GM12872 (cell line): ENCODE measurements at regions not wholly inside any gene's neighbourhood (a gene's known extent, or its start where the extent isn't known, plus 50 kb on each side); places are given as distances from the start of the nearest gene placed in this dataset.

Source experiments
- TF ChIP-seq, protein P1 (sequence below): IDR thresholded peaks from 3 replicates; pipeline ENCODE4 v1.5.1; 2011; ENCODE audit warnings: low read depth, mild to moderate bottlenecking, low read length, moderate library complexity; ENCODE audit not compliant: insufficient read depth

DNA sequence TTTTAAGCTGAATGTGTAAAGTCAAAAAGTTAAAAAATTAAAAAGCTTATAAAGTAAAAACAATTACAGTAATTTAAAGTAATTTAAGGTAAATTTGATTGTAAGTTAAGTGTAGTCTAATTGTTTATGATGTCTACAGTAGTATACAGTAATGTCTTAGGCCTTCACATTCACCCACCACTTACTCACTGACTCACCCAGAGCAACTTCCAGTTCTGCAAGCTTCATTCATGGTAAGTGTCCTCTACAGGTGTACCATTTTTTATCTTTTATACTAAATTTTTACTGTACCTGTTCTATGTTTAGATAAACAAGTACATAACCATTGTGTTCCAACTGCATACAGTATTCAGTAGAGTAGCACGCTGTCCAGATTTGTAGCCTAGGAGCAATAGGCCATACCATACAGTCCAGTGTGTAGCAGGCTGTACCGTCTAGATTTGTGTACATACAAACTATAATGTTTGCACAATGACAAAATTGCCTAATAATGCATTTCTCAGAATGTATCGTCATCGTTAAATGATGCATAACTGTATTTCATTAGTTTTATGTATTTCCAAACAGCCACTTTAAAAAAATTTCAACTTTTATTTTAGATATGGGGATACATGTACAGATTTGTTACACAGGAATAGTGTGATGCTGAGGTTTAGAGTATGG is 319.3 kb downstream of the DYSF start:
- TF ChIP-seq, protein P1, sequence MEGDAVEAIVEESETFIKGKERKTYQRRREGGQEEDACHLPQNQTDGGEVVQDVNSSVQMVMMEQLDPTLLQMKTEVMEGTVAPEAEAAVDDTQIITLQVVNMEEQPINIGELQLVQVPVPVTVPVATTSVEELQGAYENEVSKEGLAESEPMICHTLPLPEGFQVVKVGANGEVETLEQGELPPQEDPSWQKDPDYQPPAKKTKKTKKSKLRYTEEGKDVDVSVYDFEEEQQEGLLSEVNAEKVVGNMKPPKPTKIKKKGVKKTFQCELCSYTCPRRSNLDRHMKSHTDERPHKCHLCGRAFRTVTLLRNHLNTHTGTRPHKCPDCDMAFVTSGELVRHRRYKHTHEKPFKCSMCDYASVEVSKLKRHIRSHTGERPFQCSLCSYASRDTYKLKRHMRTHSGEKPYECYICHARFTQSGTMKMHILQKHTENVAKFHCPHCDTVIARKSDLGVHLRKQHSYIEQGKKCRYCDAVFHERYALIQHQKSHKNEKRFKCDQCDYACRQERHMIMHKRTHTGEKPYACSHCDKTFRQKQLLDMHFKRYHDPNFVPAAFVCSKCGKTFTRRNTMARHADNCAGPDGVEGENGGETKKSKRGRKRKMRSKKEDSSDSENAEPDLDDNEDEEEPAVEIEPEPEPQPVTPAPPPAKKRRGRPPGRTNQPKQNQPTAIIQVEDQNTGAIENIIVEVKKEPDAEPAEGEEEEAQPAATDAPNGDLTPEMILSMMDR = no peak

DNA sequence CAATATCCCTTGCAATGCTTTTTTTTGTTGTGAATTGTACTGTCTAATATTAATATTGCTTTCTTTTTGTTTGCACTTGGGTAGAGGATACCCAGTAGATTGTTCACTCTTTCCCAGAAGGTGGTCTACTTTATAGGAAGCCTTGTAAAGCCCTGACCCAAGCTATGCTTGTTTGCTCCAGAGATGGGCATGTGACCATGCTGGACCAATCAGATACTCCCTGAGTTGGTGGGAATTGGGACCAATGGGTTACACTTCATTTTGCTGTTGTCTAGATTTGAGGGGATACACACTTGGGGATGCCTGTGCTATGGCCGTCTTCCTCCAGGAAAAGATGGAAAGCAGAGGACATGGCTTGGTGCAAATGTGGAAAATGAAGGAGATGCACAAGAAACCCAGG is 314.3 kb downstream of the DYSF start:
- TF ChIP-seq, protein P1 = no peak

DNA sequence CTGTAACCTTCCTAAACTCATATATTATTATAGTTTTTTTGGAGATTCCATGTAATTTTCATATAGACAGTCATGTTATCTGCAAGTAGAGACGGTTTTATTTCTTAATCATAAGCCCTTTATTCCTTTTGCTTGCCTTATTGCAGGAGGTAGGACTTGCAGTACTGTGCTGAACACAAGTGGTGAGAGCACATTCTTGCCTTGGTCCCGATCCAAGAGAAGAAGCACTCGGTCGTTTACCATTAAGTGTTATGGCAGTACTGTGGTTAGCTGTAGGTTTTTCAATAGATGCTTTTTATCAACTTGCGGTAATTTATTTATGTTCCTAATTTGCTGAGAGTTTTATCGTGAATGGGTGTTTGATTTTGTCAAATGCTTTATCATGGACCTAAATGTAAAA is 305.7 kb downstream of the DYSF start:
- TF ChIP-seq, protein P1 = no peak

DNA sequence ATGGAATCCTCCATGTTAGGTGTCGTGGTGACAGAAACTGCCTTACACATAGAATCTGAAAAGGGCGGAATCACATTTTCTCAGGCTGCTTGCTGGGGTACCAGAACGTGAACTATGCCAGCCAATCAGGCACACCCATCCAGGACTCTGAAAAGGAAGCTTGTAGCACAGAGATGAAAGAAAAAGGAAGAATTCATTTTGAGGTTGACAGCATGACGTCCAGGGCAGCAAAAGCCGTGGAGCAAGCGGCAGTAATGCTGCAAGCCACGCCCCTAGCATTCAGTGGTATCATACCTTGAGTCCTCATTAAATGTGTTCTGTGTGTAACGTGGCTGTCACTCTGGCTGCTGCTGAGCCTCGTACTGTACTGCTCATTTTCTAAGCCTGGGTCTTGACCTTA is 304.0 kb downstream of the DYSF start:
- TF ChIP-seq, protein P1 = no peak

DNA sequence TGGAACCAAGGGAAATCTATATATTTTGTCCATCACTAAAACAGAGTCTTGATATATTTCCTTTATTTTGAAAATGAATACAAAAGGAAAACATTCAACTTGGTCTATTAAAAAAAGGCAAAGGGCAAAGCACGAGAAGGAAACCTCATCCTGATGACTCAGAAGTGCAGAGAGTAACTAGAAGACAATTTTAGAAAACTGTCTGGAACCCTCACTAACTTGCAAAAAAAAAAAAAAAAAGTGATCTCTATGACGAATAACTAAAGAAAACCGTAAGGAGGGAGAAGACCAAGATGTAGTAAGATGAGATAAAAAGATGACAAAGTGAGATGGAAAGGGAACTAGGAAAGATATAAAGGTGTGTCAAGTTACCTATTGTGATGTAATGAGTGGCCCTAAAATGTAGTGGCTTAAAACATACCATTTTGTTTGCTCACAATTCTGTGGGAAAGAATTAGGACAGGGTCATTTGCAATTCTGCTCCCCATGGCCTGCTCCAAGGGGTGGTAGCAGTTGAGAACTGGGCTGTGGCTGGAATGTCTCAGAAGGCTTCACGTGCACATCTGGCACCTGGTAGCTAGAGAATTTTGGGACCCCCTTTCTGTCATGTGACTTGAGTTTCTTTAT is 303.0 kb downstream of the DYSF start:
- TF ChIP-seq, protein P1 = no peak

DNA sequence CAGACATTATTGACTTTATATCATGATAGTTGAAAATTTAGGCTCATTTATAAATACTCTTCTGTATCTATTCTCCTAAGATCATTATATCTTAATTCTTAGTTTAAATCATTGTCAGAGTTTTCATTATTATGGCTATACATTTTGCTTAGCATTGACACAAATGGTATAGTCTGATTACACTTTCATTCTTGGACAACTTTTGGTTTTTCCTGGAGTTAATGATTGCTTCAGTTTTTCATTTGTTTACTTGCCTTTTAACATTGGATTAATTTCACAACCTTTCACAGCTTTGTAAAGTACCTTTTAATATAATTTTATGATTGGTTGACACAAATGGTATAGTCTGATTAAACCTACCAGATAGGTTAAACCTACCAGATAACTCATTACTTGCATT is 298.2 kb downstream of the DYSF start:
- TF ChIP-seq, protein P1 = no peak

DNA sequence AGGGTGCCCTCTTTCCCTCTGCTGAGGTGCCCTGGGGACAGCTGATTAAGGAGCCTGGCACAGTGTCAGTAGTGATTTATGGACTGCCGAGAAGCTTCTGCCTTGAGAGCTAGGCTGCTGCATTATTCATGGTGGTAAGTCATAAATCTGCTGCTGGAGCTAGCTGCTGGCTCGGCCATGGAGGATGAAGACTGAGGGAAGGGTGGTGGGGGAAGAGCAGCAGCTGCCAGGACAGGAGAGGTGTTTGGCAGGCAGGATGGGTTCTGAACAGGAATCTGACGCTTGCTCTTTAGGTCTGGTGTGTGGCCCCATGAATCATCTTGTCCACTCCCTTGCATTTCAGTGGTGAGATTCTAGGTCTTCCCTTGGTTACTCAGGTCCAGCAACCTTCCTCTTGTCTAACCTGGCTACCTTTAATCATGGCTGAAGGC is 296.3 kb downstream of the DYSF start:
- TF ChIP-seq, protein P1 = no peak
